Prostate gland (tissue), 2 donors: ENCODE measurements at regions not wholly inside any gene's neighbourhood (a gene's known extent, or its start where the extent isn't known, plus 50 kb on each side); places are given as distances from the start of the nearest gene placed in this dataset.

Source experiments
- DNase-seq: peaks from one replicate; pipeline ENCODE4 v3.0.0-alpha.2; 2019; ENCODE audit warnings: low spot score
- H3K27ac ChIP-seq, 2 donors: fragments of 200-600 bp; sonication (generic); 2 replicates each; pipeline ENCODE4 v1.5.1; 2017 to 2019
- H3K27me3 ChIP-seq: fragments of 200-600 bp; sonication (generic); replicated peaks from 2 replicates; pipeline ENCODE4 v1.5.1; 2019; ENCODE audit not compliant: insufficient read depth
- H3K36me3 ChIP-seq, 2 donors: fragments of 200-600 bp; sonication (generic); 1 replicate in 1 of 2; 2 replicates in 1 of 2; pipeline versions ENCODE4 v1.5.1 to v1.8.1; 2017 to 2019
- H3K4me1 ChIP-seq: fragments of 200-600 bp; sonication (generic); replicated peaks from 2 replicates; pipeline ENCODE4 v1.5.1; 2019
- H3K4me3 ChIP-seq, 2 donors: fragments of 200-600 bp; sonication (generic); 2 replicates each; pipeline ENCODE4 v1.5.1; 2017 to 2019
- H3K9me3 ChIP-seq: fragments of 200-600 bp; sonication (generic); 2 replicates; pipeline ENCODE4 v1.5.1; 2017
- POLR2A ChIP-seq: fragments of 450-650 bp; IDR thresholded peaks from one replicate; pipeline ENCODE4 v1.6.1; 2016; ENCODE audit warnings: antibody characterized with exemption, mild to moderate bottlenecking
- POLR2AphosphoS5 ChIP-seq: sonication (generic); formaldehyde crosslinking; IDR thresholded peaks from one replicate; pipeline ENCODE4 v1.6.1; 2017; ENCODE audit warnings: antibody characterized with exemption
- WGBS: methylation state at CpG from one replicate; pipeline ENCODE4 v1.1.5; 2018; 5-methylcytosine and 5-hydroxymethylcytosine counted together
- intact Hi-C: fragments of 100-400 bp; cut with DNase I; formaldehyde crosslinking; loops from one replicate; pipeline ENCODE4 v1.14.2; 2022
- TF ChIP-seq, protein P1 (sequence below), 4 experiments: fragments of 200-600 bp in 2 of 4; fragments of 450-650 bp in 2 of 4; sonication (generic) in 2 of 4; IDR thresholded peaks; 1 replicate in 3 of 4; 2 replicates in 1 of 4; pipeline ENCODE4 v1.5.1; 2016 to 2019; ENCODE audit warnings: antibody characterized with exemption in 4 of 4, mild to moderate bottlenecking in 2 of 4, moderate library complexity in 2 of 4

DNA sequence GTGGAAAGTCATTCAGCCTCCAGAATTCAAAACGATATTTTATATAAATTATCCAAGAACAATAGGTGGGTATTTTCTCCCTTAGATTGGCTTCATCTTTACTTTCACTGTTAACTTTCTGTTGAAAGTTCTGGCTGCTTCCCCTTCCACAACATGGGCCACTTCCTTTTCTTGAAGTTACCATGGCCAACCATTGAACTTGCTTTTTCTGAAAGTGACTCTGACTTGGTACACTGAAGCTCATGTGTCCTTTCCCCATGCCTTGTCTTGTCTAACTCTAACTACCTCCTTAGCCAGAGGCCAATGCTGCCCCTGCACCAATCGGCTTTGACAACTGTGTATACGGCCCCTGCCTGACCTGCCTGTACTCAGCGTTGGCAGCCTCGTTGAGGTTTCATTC is 225.2 kb downstream of the FAT3 start:
- intact Hi-C loops, result loop anchor here (10.0 kb wide), 1 partner anchor 225 kb away; the partner anchor contains the start of gene FAT3
- Histone ChIP-seq H3K27me3 (no peaks in the 10 kb centered on the region), H3K27ac (no peak overlapping the region), H3K36me3 (no peaks in the 10 kb centered on the region), H3K4me1 (no peaks in the 10 kb centered on the region), H3K4me3 (no peak overlapping the region), H3K9me3 (no peaks in the 10 kb centered on the region)
- no peak for DNase-seq
- no peak for TF ChIP-seq POLR2A
- TF ChIP-seq POLR2AphosphoS5, result no peak
- TF ChIP-seq, protein P1, sequence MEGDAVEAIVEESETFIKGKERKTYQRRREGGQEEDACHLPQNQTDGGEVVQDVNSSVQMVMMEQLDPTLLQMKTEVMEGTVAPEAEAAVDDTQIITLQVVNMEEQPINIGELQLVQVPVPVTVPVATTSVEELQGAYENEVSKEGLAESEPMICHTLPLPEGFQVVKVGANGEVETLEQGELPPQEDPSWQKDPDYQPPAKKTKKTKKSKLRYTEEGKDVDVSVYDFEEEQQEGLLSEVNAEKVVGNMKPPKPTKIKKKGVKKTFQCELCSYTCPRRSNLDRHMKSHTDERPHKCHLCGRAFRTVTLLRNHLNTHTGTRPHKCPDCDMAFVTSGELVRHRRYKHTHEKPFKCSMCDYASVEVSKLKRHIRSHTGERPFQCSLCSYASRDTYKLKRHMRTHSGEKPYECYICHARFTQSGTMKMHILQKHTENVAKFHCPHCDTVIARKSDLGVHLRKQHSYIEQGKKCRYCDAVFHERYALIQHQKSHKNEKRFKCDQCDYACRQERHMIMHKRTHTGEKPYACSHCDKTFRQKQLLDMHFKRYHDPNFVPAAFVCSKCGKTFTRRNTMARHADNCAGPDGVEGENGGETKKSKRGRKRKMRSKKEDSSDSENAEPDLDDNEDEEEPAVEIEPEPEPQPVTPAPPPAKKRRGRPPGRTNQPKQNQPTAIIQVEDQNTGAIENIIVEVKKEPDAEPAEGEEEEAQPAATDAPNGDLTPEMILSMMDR (IDR thresholded peaks at IDR 0.05), result no peak
- WGBS, result 93% methylated on average over 5 of the region's 5 CpGs

DNA sequence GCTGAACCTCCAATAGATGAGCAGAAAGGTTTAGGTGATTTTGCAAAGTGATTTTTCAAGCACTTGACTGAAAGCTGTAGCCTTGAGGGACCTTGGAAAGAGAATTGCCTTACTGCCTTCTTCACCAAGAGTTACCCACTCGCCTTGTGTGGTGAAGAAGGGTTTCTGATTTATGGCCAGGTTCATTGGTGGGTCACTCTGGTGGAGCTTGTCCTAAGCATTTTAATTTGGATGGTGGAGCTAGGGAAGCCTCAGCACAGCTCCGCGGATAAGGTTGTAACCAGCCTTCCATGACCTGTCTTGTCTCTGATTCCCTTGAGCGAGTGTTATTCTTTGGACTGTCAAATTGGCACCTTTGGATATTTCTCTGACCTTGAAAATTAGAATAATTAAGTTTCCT is 226.4 kb downstream of the FAT3 start:
- intact Hi-C loops, result loop anchor here (10.0 kb wide), 1 partner anchor 226 kb away; the partner anchor contains the start of gene FAT3
- no peaks in the 10 kb centered on the region for H3K9me3 ChIP-seq
- no peak for TF ChIP-seq POLR2A
- TF ChIP-seq, protein P1 (IDR thresholded peaks at IDR 0.05), result no peak
- no peak for TF ChIP-seq POLR2AphosphoS5
- no peak for DNase-seq
- no peaks in the 10 kb centered on the region for H3K36me3 ChIP-seq
- no peaks in the 10 kb centered on the region for H3K4me1 ChIP-seq
- H3K4me3 ChIP-seq, result no peak overlapping the region
- WGBS, result 94% methylated on average over 4 of the region's 4 CpGs
- no peaks in the 10 kb centered on the region for H3K27me3 ChIP-seq
- H3K27ac ChIP-seq, result no peak overlapping the region

DNA sequence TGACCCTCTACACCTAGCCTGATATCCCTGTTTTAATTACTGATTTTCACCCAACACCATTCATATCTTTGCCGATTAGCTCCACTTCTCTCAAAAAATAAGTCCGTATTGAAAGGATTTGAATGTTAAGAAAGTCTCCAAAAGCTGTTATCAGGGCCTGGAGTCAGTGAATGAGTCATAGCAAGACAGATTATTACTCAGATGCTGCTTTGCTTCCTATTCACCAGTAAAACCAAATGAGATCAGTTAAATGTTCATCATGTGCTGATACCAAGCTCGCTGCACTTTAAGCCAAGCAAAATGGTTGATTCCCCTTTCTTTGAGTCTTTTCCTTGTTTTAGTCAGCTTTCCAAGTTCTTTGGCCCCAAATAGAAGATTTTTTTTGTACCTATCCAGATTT is 228.4 kb downstream of the FAT3 start:
- H3K27me3 ChIP-seq, result no peaks in the 10 kb centered on the region
- H3K9me3 ChIP-seq, result no peaks in the 10 kb centered on the region
- no peaks in the 10 kb centered on the region for H3K36me3 ChIP-seq
- H3K4me1 ChIP-seq, result no peaks in the 10 kb centered on the region
- intact Hi-C loops, result loop anchor here (10.0 kb wide), 1 partner anchor 228 kb away; the partner anchor contains the start of gene FAT3
- TF ChIP-seq POLR2AphosphoS5 (no peak), POLR2A (no peak)
- TF ChIP-seq, protein P1 (IDR thresholded peaks at IDR 0.05), result no peak
- H3K27ac ChIP-seq, result no peak overlapping the region
- DNase-seq, result no peak
- WGBS, result 84% methylated on average over 3 of the region's 3 CpGs
- H3K4me3 ChIP-seq, result no peak overlapping the region

DNA sequence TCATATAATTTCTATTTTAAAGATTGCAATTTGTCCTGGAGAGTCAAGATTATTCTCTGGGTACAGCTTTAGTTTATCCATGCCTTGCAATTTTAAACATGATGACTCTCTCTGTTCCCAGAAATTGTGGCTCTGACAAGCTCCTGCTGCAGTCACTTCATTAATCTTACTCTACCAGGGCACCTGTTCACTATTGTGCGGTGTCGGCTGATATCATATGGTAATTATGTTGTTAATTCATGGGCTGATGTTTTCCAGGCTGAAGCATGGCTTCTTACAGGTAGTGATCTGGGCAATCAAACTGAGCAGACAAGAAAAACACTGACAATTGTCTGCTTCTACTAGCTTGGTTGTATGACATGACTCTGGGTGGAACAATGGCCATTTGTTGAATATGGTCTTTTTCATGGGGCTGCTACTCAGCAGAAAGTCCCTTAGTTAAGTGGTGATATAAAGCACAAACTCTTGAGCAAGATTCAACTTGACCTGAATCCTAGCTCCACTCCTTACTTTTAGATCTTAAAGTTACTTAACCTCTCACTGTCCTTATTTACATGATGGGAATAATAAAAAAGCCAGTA is 230.7 kb downstream of the FAT3 start:
- H3K27ac ChIP-seq, result no peak overlapping the region
- H3K36me3 ChIP-seq, result no peaks in the 10 kb centered on the region
- no peak for TF ChIP-seq POLR2AphosphoS5
- no peak for TF ChIP-seq POLR2A
- TF ChIP-seq, protein P1 (IDR thresholded peaks at IDR 0.05), result no peak
- H3K27me3 ChIP-seq, result no peaks in the 10 kb centered on the region
- 48% methylated on average over 2 of the region's 2 CpGs for WGBS
- no peak overlapping the region for H3K4me3 ChIP-seq
- no peaks in the 10 kb centered on the region for H3K4me1 ChIP-seq
- intact Hi-C loops, result loop anchor here (10.0 kb wide), 1 partner anchor 230 kb away; the partner anchor contains the start of gene FAT3
- no peak for DNase-seq
- no peaks in the 10 kb centered on the region for H3K9me3 ChIP-seq

DNA sequence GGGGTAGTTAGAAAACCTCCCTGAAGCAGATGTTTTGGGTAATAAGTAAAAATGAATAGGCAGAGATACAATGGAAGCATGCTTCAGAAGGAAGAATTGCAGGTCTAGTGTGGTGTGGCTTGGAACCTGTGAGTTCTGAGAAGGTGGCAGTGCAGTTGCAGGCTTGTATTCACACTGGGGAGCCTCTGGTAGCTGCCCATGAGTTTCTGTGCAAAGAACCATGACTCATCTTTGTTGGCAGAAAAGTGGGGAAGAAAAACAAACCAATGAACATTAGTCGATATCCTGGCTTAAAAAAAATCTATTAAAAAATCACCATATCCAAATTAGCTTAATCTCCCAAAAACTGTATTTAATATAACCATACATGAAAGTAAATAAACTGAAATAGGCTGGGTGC is 232.6 kb downstream of the FAT3 start:
- TF ChIP-seq POLR2A, result no peak
- TF ChIP-seq, protein P1 (IDR thresholded peaks at IDR 0.05), result no peak
- no peak for TF ChIP-seq POLR2AphosphoS5
- H3K4me1 ChIP-seq, result no peaks in the 10 kb centered on the region
- no peaks in the 10 kb centered on the region for H3K27me3 ChIP-seq
- intact Hi-C loops, result loop anchor here (10.0 kb wide), 1 partner anchor 232 kb away; the partner anchor contains the start of gene FAT3
- no peak for DNase-seq
- 46% methylated on average over 1 of the region's 1 CpG for WGBS
- H3K4me3 ChIP-seq, result no peak overlapping the region
- H3K9me3 ChIP-seq, result no peaks in the 10 kb centered on the region
- H3K36me3 ChIP-seq, result no peaks in the 10 kb centered on the region
- H3K27ac ChIP-seq, result no peak overlapping the region
